NCI-H226 (cell line): ENCODE measurements at regions not wholly inside any gene's neighbourhood (a gene's known extent, or its start where the extent isn't known, plus 50 kb on each side); places are given as distances from the start of the nearest gene placed in this dataset.

Experiments used
- DNase-seq: peaks from one replicate; pipeline ENCODE4 v3.0.0-alpha.2; 2015

GRCh38 chrX:10393899-10394298 lies 226.5 kb downstream of the MID1 start:
- no peak for DNase-seq

GRCh38 chrX:10395179-10395578 lies 225.2 kb downstream of the MID1 start:
- no peak for DNase-seq
